Esophagus muscularis mucosa (tissue), 4 donors: ENCODE measurements at regions not wholly inside any gene's neighbourhood (a gene's known extent, or its start where the extent isn't known, plus 50 kb on each side); places are given as distances from the start of the nearest gene placed in this dataset.

Experiments used
- EP300 ChIP-seq: sonication (generic); formaldehyde crosslinking; IDR thresholded peaks from one replicate; pipeline ENCODE4 v1.6.1; 2017; ENCODE audit warnings: antibody characterized with exemption
- POLR2A ChIP-seq: fragments of 450-650 bp; IDR thresholded peaks from one replicate; pipeline ENCODE4 v1.6.1; 2017; ENCODE audit warnings: antibody characterized with exemption, moderate library complexity, mild to moderate bottlenecking, low read depth
- TF ChIP-seq, protein P1 (sequence below), 3 experiments: fragments of 200-600 bp in 2 of 3; fragments of 450-650 bp in 1 of 3; sonication (generic) in 2 of 3; IDR thresholded peaks; one replicate each; pipeline ENCODE4 v1.5.1; 2017 to 2019; ENCODE audit warnings: antibody characterized with exemption in 3 of 3, mild to moderate bottlenecking in 2 of 3, moderate library complexity in 1 of 3

GRCh38 chr1:169027607-169028320, 78.7 kb upstream of the ATP1B1 start:
- TF ChIP-seq, protein P1, sequence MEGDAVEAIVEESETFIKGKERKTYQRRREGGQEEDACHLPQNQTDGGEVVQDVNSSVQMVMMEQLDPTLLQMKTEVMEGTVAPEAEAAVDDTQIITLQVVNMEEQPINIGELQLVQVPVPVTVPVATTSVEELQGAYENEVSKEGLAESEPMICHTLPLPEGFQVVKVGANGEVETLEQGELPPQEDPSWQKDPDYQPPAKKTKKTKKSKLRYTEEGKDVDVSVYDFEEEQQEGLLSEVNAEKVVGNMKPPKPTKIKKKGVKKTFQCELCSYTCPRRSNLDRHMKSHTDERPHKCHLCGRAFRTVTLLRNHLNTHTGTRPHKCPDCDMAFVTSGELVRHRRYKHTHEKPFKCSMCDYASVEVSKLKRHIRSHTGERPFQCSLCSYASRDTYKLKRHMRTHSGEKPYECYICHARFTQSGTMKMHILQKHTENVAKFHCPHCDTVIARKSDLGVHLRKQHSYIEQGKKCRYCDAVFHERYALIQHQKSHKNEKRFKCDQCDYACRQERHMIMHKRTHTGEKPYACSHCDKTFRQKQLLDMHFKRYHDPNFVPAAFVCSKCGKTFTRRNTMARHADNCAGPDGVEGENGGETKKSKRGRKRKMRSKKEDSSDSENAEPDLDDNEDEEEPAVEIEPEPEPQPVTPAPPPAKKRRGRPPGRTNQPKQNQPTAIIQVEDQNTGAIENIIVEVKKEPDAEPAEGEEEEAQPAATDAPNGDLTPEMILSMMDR (IDR thresholded peaks at IDR 0.05), result no peak
- TF ChIP-seq POLR2A, result no peak
- TF ChIP-seq EP300, result no peak
